IMR-90 (cell line): ENCODE measurements at regions not wholly inside any gene's neighbourhood (a gene's known extent, or its start where the extent isn't known, plus 50 kb on each side); places are given as distances from the start of the nearest gene placed in this dataset.

Source experiments
- ATAC-seq: fragments of 200-7000 bp; cut with Tn5 transposase; 2 replicates; pipeline ENCODE4 v1.9.1; 2020; ENCODE audit warnings: low read depth, mild to moderate bottlenecking, moderate library complexity
- BruUV-seq: library from RNA; stranded (reverse); fragments of 400-500 nt; replicated peaks from 2 replicates; lab custom pipeline; 2021; lab: Mats Ljungman, UMichigan
- CTCF ChIA-PET: fragments of 300-600 bp; formaldehyde crosslinking; extraction: SDS; loops from one replicate; lab custom pipeline; 2021; ENCODE audit warnings: antibody characterized with exemption; lab: Yijun Ruan, JAX
- POLR2A ChIA-PET: fragments of 300-600 bp; sonication (Branson Sonifier 250); formaldehyde crosslinking; loops from one replicate; lab custom pipeline; 2022; ENCODE audit warnings: antibody characterized with exemption; ENCODE audit not compliant: unreplicated experiment; lab: Charles Lee
- DNase-seq: peaks from one replicate; pipeline ENCODE4 v3.0.0; 2013
- H2AFZ ChIP-seq: replicated peaks from 2 replicates; pipeline ENCODE3; 2013; ENCODE audit warnings: low read length, mild to moderate bottlenecking; ENCODE audit not compliant: poor library complexity
- H2AK5ac ChIP-seq: 2 replicates; pipeline ENCODE4 v1.6.1; 2013; ENCODE audit warnings: low read depth, low read length, inconsistent platforms
- H2AK9ac ChIP-seq: replicated peaks from 2 replicates; pipeline ENCODE3; 2013; ENCODE audit warnings: mild to moderate bottlenecking, low read depth, low read length, moderate library complexity; ENCODE audit not compliant: poor library complexity
- H2BK120ac ChIP-seq: 2 replicates; pipeline ENCODE4 v1.6.1; 2013; ENCODE audit warnings: low read depth, low read length, inconsistent platforms
- H2BK15ac ChIP-seq: 3 replicates; pipeline ENCODE4 v1.6.1; 2013; ENCODE audit warnings: low read depth, low read length, inconsistent platforms
- H2BK20ac ChIP-seq: 2 replicates; pipeline ENCODE4 v1.6.1; 2013; ENCODE audit warnings: low read depth, mild to moderate bottlenecking, inconsistent platforms, low read length, moderate library complexity
- H2BK5ac ChIP-seq: 2 replicates; pipeline ENCODE4 v1.6.1; 2013; ENCODE audit warnings: mild to moderate bottlenecking, low read depth, low read length, inconsistent platforms; ENCODE audit not compliant: poor library complexity, severe bottlenecking
- H3K14ac ChIP-seq: replicated peaks from 2 replicates; pipeline ENCODE4 v1.6.1; 2013; ENCODE audit warnings: low read depth, low read length, inconsistent platforms
- H3K18ac ChIP-seq: 2 replicates; pipeline ENCODE4 v1.6.1; 2013; ENCODE audit warnings: low read depth, low read length, control low read depth
- H3K23ac ChIP-seq: 2 replicates; pipeline ENCODE4 v1.6.1; 2013; ENCODE audit warnings: low read depth, low read length, inconsistent platforms
- H3K27ac ChIP-seq: 2 replicates; pipeline ENCODE4 v1.5.1; 2013; ENCODE audit warnings: mild to moderate bottlenecking, control low read depth, low read length; ENCODE audit not compliant: insufficient read depth
- H3K27me3 ChIP-seq: 2 replicates; pipeline ENCODE4 v1.6.1; 2013; ENCODE audit warnings: low read length; ENCODE audit not compliant: control insufficient read depth, insufficient read depth
- H3K36me3 ChIP-seq: 2 replicates; pipeline ENCODE4 v1.6.1; 2013; ENCODE audit warnings: low read length, mixed read lengths; ENCODE audit not compliant: control insufficient read depth, insufficient read depth
- H3K4ac ChIP-seq: 2 replicates; pipeline ENCODE4 v1.6.1; 2013; ENCODE audit warnings: low read depth, low read length, inconsistent platforms
- H3K4me1 ChIP-seq: 2 replicates; pipeline ENCODE4 v1.6.1; 2013; ENCODE audit warnings: low read length, mixed read lengths; ENCODE audit not compliant: control insufficient read depth, insufficient read depth
- H3K4me2 ChIP-seq: 2 replicates; pipeline ENCODE4 v1.6.1; 2013; ENCODE audit warnings: low read depth, mild to moderate bottlenecking, control low read depth, low read length, moderate library complexity
- H3K4me3 ChIP-seq: 2 replicates; pipeline ENCODE4 v1.5.1; 2013; ENCODE audit warnings: low read depth, mild to moderate bottlenecking, control low read depth, low read length, moderate library complexity; ENCODE audit not compliant: insufficient read depth
- H3K56ac ChIP-seq: 2 replicates; pipeline ENCODE4 v1.6.1; 2013; ENCODE audit warnings: low read length, inconsistent platforms; ENCODE audit not compliant: insufficient read depth; ENCODE audit errors: extremely low read depth
- H3K79me1 ChIP-seq, 2 experiments: 2 replicates each; pipeline ENCODE4 v1.6.1; 2013; ENCODE audit warnings: low read length in 2 of 2, inconsistent platforms in 1 of 2, low read depth in 1 of 2
- H3K9ac ChIP-seq: 2 replicates; pipeline ENCODE4 v1.6.1; 2013; ENCODE audit warnings: low read depth, low read length, control low read depth
- H3K9me1 ChIP-seq: 2 replicates; pipeline ENCODE4 v1.6.1; 2013; ENCODE audit warnings: low read length, inconsistent platforms; ENCODE audit not compliant: insufficient read depth
- H3K9me3 ChIP-seq: 2 replicates; pipeline ENCODE4 v1.6.1; 2013; ENCODE audit warnings: low read length; ENCODE audit not compliant: control insufficient read depth, insufficient read depth
- H4K20me1 ChIP-seq: 2 replicates; pipeline ENCODE4 v1.6.1; 2013; ENCODE audit warnings: low read length, inconsistent platforms; ENCODE audit not compliant: insufficient read depth
- H4K5ac ChIP-seq: 2 replicates; pipeline ENCODE4 v1.6.1; 2013; ENCODE audit warnings: mild to moderate bottlenecking, low read depth, low read length, control low read depth
- H4K8ac ChIP-seq, 2 experiments: 2 replicates each; pipeline ENCODE4 v1.6.1; 2013; ENCODE audit warnings: low read depth in 2 of 2, low read length in 2 of 2, control low read depth in 1 of 2, inconsistent platforms in 1 of 2
- H4K91ac ChIP-seq: 2 replicates; pipeline ENCODE4 v1.6.1; 2013; ENCODE audit warnings: low read depth, low read length, inconsistent platforms; ENCODE audit not compliant: insufficient read depth
- CHD1 ChIP-seq: IDR thresholded peaks from 2 replicates; pipeline ENCODE4 v1.6.1; 2012; ENCODE audit warnings: low read depth, low read length, improper control_type of control experiment
- MAFK ChIP-seq: IDR thresholded peaks from 2 replicates; pipeline ENCODE4 v1.6.1; 2012; ENCODE audit warnings: low read depth, low read length, improper control_type of control experiment
- MXI1 ChIP-seq: IDR thresholded peaks from 2 replicates; pipeline ENCODE4 v1.6.1; 2012; ENCODE audit warnings: low read depth, mild to moderate bottlenecking, low read length, moderate library complexity, borderline replicate concordance
- POLR2A ChIP-seq: IDR thresholded peaks from 2 replicates; pipeline ENCODE4 v1.6.1; 2012; ENCODE audit warnings: mild to moderate bottlenecking, low read depth, low read length
- RFX5 ChIP-seq: IDR thresholded peaks from 2 replicates; pipeline ENCODE4 v1.8.0; 2012; ENCODE audit warnings: low read depth, mild to moderate bottlenecking, low read length, moderate library complexity
- WGBS, 2 experiments: methylation state at CpG; one replicate each; pipeline versions ENCODE4 v1.1.5 to v1.1.7; 2013; ENCODE audit warnings: missing lambda C conversion rate in 2 of 2; ENCODE audit not compliant: insufficient read length in 1 of 2; ENCODE audit errors: extremely low coverage in 2 of 2; 5-methylcytosine and 5-hydroxymethylcytosine counted together
- dilution Hi-C: fragments of 300-500 bp; cut with HindIII; formaldehyde crosslinking; loops from one replicate; pipeline ENCODE4 v1.14.3; 2018; ENCODE audit warnings: low sequenced_read_pairs; ENCODE audit not compliant: unreplicated experiment
- in situ Hi-C: fragments of 300-500 bp; cut with MboI; formaldehyde crosslinking; loops from 3 replicates; pipeline ENCODE4 v1.14.3; 2019; ENCODE audit warnings: low sequenced_read_pairs, inconsistent platforms, mixed read lengths
- intact Hi-C: fragments of 100-400 bp; cut with micrococcal nuclease; formaldehyde crosslinking; loops from 2 replicates; pipeline ENCODE4 v1.10.0; 2022
- TF ChIP-seq, protein P1 (sequence below): fragments of 150-350 bp; IDR thresholded peaks from 2 replicates; pipeline ENCODE4 v1.6.1; 2016; ENCODE audit warnings: low read depth, mild to moderate bottlenecking, low read length, moderate library complexity, borderline replicate concordance

DNA sequence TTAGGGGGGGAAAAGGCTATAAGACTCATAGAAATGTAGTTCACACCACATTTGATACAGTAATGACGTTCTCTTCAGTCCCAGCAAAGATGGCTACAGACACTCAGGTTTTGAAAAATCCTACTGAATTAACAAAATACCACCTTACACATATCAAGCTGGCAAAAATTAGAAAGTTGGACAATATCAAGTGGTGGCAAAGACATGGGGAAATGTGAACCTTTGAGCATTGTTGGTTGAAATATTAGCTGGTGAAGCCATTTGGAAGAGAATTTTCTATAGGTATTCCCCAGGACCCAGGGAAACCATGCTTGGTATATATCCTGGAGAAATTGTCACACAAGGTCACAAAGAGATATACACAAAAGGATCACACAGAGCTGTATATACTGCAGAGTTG is 163.0 kb downstream of the ADSS2 start:
- H2AK9ac ChIP-seq: no peak overlapping the region
- H3K4ac ChIP-seq: no peak overlapping the region
- intact Hi-C loops (no loop called here), dilution Hi-C loops (no loop called here), in situ Hi-C loops (loop anchor here (25.0 kb wide), 1 partner anchor 801 kb away; no protein-coding TSS in a partner anchor)
- H2AK5ac ChIP-seq: no peak overlapping the region
- H4K8ac ChIP-seq: no peak overlapping the region
- H3K56ac ChIP-seq: no peak overlapping the region
- H3K9ac ChIP-seq: no peak overlapping the region
- no peaks in the 10 kb centered on the region for H3K36me3 ChIP-seq
- ATAC-seq: no peak
- H3K4me3 ChIP-seq: no peak overlapping the region
- H3K27me3 ChIP-seq: no peaks in the 10 kb centered on the region
- ChIA-PET CTCF (interaction anchor here (1.2 kb wide), 1 partner anchor 11 kb away, joined by 4 read pairs; no protein-coding TSS in a partner anchor), POLR2A (no interaction called here)
- no peak overlapping the region for H2BK15ac ChIP-seq
- no peak overlapping the region for H3K4me2 ChIP-seq
- H4K5ac ChIP-seq: no peak overlapping the region
- H3K79me1 ChIP-seq: no peaks in the 10 kb centered on the region
- H3K4me1 ChIP-seq: no peaks in the 10 kb centered on the region
- H4K20me1 ChIP-seq: no peaks in the 10 kb centered on the region
- TF ChIP-seq RFX5 (no peak), POLR2A (no peak), MXI1 (no peak), MAFK (no peak), CHD1 (no peak)
- TF ChIP-seq, protein P1, sequence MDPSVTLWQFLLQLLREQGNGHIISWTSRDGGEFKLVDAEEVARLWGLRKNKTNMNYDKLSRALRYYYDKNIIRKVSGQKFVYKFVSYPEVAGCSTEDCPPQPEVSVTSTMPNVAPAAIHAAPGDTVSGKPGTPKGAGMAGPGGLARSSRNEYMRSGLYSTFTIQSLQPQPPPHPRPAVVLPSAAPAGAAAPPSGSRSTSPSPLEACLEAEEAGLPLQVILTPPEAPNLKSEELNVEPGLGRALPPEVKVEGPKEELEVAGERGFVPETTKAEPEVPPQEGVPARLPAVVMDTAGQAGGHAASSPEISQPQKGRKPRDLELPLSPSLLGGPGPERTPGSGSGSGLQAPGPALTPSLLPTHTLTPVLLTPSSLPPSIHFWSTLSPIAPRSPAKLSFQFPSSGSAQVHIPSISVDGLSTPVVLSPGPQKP: no peak
- no peak overlapping the region for H3K23ac ChIP-seq
- H2AFZ ChIP-seq: no peak overlapping the region
- no TSS peak for BruUV-seq
- H2BK5ac ChIP-seq: no peak overlapping the region
- H3K18ac ChIP-seq: no peak overlapping the region
- no peak overlapping the region for H3K14ac ChIP-seq
- H2BK120ac ChIP-seq: no peak overlapping the region
- no CpG with 5 or more reads among the region's 1 CpG for WGBS, 2 experiments
- no peak overlapping the region for H2BK20ac ChIP-seq
- DNase-seq: no peak
- H3K27ac ChIP-seq: no peak overlapping the region
- no peak overlapping the region for H4K91ac ChIP-seq
- H3K9me3 ChIP-seq: peaks cover 2% of the 10 kb centered on the region; the same call in 1 of the 2 replicates
- no peaks in the 10 kb centered on the region for H3K9me1 ChIP-seq
